ENCODE measurements at regions not wholly inside any gene's neighbourhood (a gene's known extent, or its start where the extent isn't known, plus 50 kb on each side); places are given as distances from the start of the nearest gene placed in this dataset.
"Not testable (repeated sequence)": the region's sequence is repeated elsewhere in the genome, so short reads cannot be mapped to it uniquely, and the experiment has no call there.

DNA sequence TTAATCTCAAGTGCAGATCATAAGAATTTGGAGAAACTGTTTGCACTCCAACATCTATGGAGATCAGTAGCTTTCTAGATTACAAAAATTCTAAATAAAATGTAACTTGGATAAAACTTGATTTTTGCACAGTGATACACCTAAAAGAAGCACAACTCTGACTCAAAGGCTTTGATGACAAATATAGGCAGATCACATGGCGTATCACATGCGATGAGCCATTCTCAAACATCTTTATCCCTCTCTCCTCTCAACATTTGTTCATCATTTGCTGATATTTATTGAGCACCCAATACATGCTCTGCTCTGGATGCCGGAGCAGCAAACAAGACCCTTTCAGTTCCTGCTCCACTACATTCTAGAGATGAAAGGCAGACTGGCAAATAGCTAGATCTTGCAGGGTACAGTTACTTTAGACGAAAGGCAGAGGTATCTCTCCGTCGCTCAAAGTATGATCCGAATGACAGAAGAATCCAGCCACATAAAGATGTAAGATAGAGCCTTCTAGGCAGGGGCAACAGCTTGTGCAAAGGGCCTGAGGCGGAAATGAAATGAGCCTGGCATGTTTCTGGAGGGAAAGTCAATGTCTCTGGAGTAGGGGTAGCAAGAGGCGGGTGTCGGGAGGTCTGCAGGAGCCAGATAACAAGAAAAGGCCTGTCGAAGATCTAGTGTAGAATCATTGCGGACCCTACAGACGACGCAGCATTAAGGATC is 145.8 kb upstream of the ERRFI1 start:
- DNase-seq (ENCODE audit: low read depth in 2 of 3, low spot score in 2 of 3): no peak

DNA sequence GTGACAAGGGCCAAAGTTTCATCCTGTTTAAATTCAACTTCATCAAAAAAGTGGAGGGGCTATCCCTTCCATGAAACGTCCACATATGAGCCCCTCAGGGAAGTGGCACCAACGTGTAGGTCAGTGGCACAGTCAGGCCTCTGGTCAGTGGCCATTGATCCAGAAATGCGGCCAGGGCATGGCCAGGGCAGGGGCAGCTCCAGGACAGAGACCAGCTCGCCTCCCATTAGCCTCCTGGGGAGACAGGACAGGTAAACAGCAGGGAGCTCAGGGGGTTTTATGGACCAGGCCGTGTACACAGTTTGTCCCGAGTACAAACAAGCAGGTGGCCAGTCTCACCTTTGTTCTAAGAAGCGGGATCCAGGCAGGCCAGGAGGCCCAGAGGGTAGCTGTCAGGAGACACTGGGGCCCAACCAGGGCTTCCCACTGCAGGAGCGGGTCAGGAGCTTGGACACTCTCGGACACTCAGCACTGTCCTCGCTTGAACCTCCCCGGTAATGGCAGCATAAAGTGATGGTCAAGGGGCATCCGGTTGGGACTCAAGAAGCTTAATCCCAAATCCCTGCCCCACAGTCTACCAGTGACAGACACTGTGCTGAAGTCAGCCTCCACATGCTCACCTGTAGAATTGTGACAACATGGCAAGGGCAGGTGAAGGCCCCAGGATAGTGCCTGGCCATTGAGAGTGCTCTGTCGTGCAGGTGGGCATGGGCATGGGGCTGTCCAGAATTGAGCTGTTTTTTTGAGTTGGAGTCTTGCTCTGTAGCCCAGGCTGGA is 144.1 kb upstream of the ERRFI1 start:
- no peak for DNase-seq (ENCODE audit: low read depth in 2 of 3, low spot score in 2 of 3)

DNA sequence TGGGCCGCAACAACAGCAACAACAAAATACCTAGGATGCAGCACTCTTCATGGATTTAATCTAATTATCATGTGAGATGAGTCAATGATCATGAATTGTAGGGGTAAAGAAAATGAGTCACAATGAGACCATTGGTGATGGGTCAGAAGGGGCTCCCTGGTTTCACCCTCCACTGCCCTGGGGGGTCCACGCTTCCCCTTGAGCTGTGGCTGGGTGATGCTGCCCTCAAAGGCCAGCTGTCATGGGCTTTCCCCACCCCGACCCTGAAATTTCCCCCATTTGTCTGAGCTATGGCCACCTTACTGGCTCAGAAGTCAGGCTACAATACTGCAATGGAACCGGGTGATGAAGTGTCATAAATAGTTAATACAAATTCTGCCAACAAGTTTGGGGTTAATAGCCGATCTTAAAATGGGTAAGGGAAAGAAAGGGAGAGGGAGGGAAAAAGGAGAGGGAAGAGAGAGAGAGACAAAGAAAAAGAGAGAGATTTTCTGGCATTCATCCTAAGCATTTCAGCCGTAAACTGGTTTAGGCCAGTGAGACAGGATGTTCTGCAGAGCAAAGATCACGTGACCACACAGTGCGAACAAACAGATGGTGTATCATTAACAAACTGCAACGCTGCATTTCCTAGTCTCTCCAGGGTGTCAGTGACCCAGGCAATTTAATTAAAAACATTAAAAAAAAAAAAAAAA is 143.4 kb upstream of the ERRFI1 start:
- peak; percentile 21 to 80 (median 49) for DNase-seq (ENCODE audit: low read depth in 2 of 3, low spot score in 2 of 3)

DNA sequence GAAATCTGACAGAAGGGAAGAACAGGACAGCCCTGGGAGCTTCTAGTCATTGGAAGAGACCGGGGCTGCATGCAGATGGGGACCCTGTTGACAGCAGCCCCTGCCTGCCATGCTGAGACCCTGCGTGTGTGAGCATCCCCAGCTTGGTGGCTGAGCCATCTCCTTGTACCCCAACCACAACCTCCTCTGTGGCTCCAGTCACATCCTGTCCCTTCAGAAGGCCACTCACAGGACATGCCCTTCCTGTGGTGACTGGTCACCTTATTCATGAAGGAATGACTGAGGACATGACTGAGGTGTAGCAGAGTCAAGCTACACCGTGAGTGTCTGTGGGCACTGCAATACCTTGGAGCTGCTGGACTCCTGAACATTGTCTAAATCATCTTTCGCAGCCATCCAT is 141.8 kb upstream of the ERRFI1 start:
- DNase-seq (ENCODE audit: low read depth in 2 of 3, low spot score in 2 of 3): no peak

DNA sequence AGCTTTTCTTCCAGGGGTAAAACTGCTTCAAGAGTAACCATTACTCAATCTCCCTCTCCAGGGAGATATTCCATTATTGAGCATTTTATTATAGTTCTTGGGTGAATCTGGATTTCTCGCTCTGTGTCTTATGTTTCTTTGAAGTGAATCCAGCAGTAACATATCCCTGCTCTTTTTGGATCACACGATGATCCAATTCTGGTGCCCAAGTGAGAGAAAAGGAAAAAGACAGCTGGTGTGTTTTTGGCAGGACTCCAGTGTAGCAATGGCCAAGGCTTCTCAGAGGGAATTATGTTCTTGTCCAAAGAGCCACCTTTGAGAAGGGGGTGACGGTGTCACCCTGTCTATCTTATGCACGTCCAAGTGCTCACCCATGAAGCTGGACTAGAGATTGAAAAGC is 140.3 kb upstream of the ERRFI1 start:
- no peak for DNase-seq (ENCODE audit: low read depth in 2 of 3, low spot score in 2 of 3)

DNA sequence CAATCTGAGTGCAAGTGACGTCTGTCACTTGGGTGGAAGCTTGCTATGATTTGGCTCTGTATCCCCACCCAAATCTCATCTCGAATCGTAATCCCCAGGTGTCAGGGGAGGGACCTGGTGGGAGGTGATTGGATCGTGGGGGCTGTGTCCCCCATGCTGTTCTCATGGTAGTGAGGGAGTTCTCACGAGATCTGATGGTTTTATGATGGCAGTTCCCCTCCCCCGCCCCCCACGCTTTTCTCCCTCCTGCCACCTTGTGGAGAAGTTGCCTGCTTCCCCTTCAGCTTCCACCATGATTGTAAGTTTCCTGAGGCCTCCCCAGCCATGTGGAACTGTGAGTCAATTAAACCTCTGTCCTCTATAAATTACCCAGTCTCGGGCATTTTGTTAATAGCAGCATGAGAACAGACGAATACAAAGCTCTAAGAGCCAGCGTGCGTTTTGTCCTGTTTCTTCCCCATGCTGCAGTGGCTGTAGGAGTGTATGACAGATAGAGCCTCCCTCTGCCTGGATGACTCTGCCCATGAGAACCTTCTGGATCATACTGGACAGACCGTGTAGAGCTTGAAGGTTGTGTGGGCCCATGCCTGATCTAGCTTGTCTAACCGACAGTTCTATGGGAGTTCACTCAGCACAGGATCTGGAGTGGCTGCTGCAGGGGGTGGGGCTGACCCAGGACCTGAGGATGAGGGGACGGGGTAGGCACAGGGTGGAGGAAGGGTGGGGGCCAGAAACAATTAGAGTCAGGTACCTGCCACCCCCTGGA is 139.7 kb upstream of the ERRFI1 start:
- DNase-seq (ENCODE audit: low read depth in 2 of 3, low spot score in 2 of 3): peak in 1 of 3 donors; percentile 13

DNA sequence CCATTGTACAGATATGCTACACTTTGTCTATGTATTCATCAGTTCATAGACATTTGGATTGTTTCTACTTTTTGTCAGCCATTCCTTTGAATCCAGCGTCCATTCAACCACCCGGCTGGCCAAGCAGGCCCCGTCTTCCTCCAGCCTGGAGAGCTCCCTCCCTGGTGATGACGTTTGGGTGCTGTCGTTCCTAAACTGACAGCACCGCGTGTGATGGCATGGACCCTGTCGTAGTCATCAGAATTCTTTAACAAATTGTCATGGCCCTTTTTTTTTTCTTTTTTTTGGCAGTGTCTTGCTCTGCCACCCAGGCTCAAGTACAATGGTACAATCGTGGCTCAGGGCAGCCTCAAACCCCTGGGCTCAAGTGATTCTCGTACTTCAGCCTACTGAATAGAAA is 138.6 kb upstream of the ERRFI1 start:
- DNase-seq (ENCODE audit: low read depth in 2 of 3, low spot score in 2 of 3): no peak

DNA sequence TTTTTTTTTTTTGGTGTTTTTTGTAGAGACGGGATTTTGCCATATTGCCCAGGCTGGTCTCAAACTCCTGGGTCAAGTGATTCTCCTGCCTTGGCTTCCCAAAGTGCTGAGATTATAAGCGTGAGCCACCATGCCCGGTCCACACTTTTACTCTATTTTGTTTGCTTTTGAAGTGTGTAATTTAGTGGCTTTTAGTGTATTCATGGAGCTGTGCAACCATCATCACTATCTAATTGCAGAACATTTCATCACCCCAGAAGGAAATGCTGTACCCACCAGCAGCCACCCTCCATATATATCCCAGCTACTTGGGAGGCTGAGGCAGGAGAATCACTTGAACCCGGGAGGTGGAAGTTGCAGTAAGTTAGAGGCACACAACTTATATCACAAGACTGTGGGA is 136.9 kb upstream of the ERRFI1 start:
- DNase-seq (ENCODE audit: low read depth in 2 of 3, low spot score in 2 of 3): no peak

DNA sequence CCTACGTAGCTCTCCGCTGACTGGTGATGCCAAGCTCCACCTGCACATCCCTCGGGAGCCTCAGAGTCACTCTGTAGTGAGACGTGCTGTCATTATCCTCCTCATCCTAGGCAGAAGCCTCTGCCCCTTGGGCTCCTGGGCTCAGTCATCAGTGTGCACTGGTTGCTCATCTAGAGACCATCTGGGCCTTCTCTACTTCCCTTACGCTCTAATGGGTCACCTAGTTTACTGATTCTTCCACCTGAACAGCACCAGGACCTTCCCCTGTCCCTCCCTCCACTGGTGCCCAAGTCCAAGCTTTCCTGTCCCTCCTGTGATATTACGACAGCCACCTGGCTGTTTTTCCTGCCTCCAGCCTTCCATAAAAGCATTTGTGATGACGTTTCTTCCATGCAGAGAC is 136.1 kb upstream of the ERRFI1 start:
- DNase-seq (ENCODE audit: low read depth in 2 of 3, low spot score in 2 of 3): no peak

DNA sequence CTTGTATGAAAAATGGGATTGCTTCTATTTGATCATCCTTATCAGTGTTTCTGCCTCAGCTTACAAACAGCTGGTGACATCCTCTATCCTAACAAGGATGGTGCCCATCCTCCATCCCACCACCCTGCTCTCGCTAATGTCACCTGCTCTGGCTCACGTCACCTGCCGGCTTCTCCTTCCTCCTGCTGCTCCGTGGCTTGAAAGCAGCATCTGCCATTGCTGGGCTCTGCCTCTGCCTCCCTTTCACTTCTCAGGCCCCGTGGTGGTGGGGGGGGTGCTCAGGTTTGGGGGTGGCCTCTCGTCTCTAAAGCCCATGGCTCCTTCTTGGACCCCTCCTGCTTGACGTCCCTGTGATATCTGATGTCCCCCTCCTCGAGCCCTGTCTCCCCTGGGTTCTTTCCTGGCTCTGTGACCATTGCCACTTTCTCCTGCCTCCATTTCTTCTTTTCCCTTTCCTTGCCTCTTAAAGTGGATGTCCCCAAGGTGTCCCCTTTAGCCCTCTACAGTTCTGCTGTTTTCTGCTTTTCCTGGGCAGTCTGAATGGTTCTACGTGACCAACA is 135.5 kb upstream of the ERRFI1 start:
- DNase-seq (ENCODE audit: low read depth in 2 of 3, low spot score in 2 of 3): no peak

DNA sequence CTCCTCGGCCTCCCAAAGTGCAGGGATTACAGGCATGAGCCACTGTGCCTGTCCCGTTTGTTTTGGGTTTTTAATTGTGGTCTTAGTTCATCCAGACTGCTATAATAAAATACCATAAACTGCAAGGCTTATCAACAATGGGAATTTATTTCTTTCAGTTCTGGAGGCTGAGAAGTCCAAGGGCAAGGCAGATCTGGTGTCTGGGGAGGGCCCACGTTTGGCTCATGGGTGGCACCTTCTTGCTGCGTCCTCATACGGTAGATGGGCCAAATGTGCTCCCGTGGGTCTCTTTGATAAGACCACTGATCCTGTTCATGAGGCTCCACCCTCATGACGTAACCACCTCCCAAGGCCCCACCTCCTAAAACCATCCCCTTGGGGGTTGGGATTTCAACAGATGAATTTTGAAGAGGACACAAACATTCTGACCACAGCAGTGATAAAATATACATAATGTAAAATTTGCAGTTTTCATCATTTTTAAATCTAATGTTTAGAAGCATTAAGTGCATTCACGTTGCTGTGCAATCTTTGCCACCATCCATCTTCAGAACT is 133.4 kb upstream of the ERRFI1 start:
- DNase-seq (ENCODE audit: low read depth in 2 of 3, low spot score in 2 of 3): no peak

DNA sequence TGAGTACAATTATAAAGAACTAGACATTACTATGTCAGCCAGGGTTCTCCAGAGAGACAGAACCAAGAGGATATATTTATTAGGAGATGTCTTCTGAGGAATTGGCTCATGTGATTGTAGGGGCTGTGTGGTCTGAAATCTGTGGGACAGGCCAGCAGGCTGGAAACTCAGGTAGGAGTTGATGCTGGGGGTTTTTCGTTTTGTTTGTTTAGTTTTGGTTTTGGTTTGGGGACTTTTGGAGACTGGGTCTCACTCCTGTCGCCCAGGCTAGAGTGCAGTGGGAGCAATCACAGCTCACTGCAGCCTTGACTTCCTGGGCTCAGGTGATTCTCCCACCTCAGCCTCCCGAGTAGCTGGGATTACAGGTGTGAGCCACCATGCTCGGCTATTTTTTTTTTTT is 132.9 kb upstream of the ERRFI1 start:
- DNase-seq (ENCODE audit: low read depth in 2 of 3, low spot score in 2 of 3): no peak

DNA sequence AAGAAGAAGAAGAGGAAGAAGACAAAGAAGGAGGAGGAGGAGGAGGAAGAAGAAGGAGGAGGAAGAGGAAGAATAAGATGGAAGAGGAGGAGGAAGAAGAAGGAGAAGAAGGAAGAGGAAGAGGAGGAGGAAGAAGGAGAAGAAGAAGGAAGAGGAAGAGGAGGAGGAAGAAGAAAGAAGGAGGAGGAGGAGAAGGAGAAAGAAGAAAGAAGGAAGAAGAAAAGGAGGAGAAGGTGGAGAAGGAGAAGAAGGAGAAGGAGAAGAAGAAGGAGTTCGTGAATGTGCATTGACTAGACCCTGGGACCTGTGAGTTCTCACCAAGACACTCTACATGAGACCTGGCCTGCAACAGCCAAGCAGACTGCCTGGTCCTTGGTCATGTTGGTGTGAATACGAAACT is 131.7 kb upstream of the ERRFI1 start:
- DNase-seq (ENCODE audit: low read depth in 2 of 3, low spot score in 2 of 3): no peak

DNA sequence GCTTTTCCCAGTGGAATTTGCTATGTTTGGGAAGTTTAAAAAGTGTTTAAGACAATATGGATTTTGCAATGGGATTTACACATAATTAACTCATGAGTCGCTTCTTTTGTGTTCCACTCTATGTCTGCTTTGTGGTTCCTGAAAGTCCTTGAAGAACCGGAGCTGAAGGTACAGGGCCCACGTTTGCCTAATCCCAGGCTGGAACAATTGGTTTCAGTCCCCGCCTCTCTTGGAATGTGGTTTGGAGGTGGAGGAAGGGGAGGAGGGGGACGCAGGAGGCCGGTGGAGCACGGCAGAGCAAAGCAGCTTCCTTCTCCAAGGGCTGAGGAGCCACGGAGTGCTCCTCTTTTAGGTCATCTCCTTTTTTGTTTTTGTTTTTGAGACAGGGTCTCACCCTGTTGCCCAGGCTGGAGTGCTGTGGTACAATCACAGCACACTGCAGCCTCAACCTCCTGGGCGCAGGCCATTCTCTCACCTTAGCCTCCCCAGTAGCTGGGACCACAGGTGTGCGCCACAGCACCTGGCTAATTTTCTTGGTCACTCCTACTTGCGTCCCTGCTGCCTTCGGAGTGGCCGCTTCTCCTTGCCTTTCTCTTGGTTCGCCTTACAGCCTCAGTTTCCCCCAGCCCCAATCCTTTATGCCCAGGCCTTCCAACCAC is 129.5 kb upstream of the ERRFI1 start:
- DNase-seq (ENCODE audit: low read depth in 2 of 3, low spot score in 2 of 3): no peak

DNA sequence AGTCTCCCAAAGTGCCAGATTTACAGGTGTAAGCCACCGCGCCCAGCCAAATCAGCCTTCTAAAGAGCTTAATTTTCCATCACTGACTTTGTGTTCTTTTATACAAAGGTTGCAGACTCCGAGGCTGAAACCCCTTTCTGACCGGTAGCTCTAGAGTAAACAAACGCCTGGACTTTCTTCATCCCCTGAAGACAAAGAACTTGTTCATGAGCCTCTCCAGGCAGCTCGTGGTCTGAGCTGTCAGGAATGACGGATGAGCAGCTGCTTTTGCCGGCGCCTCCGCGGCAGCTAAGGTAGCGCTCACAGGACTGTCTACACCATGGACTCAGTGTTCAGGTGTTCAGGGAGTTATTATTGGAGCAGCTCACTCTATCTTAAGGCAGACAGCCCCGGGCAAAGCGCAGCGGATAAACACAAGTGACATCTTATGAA is 128.5 kb upstream of the ERRFI1 start:
- no peak for DNase-seq (ENCODE audit: low read depth in 2 of 3, low spot score in 2 of 3)

DNA sequence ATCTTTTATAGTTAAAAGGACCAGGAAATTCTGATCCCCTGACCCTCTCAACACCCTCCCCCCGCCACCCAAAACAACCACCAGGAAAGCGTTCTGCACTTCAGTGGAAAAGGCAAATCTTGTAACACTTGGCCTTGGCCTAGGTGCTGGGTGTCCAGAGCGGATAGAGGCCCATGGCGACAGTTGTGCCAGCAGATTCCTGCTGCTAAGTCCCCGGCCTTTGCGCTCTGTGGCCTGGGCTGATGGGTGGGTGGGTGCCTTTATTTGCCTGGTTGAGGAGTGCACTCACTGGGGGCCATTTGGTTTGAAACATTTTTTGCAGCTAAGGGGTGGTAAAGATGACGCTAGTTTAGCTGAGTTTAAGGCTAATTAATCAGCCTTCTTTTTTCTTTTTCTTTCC is 127.9 kb upstream of the ERRFI1 start:
- no peak for DNase-seq (ENCODE audit: low read depth in 2 of 3, low spot score in 2 of 3)

DNA sequence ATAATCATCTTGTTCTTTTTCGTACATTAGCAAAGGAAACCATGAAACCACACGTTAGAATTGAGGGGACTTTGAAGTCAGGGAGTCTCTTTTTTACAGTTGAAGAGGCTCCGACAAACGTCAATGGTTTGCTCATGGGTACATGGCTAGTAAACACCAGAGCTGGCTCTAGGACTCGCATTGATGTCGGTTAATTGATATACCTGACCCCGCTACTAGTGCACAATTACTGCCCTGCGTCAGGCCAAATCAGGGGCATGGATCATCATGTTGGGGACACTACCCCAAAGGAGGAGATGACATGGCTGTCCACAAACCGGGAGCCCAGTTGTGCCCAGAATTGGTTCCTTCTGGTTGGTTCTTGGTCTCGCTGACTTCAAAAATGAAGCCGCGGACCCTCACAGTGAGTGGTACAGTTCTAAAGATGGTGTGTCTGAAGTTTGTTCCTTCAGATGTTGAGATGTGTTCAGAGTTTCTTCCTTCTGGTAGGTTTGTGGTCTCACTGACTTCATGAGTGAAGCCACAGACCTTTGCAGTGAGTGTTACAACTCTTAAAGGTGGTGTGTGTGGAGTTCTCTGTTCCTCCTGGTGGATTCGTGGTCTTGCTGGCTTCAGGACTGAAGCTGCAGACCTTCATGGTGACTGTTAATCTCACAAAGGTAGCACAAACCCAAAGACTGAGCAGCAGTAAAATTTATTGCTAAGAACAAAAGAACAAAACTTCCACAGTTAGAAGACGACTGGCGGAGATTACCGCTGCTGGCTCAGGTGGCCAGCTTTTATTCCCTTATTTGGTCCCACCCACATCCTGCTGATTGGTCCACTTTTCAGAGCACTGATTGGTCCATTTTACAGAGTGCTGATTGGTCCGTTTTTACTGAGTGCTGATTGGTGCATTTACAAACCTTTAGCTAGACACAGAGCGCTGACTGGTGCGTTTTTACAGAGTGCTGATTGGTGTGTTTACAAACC is 126.9 kb upstream of the ERRFI1 start:
- peak in 1 of 3 donors; percentile 57 for DNase-seq (ENCODE audit: low read depth in 2 of 3, low spot score in 2 of 3)

DNA sequence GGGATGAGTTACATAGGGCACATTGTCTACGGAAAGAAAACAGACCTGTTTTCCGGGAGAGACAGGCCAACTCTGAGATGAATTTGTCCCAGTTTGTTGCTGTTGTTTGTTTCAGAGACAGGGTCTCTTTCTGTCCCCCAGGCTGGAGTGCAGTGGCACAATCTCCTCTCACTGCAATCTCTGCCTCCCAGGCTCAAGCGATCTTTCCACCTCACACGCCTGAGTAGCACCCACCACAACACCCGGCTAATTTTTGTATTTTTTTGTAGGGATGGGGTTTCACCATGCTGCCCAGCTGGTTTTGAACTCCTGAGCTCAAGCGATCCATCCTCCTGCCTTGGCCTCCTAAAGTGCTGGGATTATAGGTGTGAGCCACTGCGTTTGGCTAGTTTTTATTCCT is 125.5 kb upstream of the ERRFI1 start:
- DNase-seq (ENCODE audit: low read depth in 2 of 3, low spot score in 2 of 3): no peak

DNA sequence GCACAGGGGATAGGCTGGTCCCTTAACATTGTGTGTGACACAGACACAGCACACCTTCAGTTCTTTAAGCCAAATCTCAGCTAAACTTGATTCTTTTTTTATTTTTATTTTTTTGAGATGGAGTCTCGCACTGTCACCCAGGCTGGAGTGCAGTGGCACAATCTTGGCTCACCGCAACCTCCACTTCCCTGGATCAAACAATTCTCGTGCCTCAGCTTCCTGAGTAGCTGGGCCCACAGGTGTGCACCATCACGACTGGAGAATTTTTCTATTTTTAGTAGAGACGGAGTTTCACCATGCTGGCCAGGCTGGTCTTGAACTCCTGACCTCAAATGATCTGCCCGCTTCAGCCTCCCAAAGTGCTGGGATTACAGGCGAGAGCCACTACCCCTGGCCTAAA is 123.6 kb upstream of the ERRFI1 start:
- not testable (repeated sequence) for DNase-seq (ENCODE audit: low read depth in 2 of 3, low spot score in 2 of 3)

Data from hematopoietic multipotent progenitor cell (in vitro differentiated cells).